ENCODE measurements at regions not wholly inside any gene's neighbourhood (a gene's known extent, or its start where the extent isn't known, plus 50 kb on each side); places are given as distances from the start of the nearest gene placed in this dataset.

DNA sequence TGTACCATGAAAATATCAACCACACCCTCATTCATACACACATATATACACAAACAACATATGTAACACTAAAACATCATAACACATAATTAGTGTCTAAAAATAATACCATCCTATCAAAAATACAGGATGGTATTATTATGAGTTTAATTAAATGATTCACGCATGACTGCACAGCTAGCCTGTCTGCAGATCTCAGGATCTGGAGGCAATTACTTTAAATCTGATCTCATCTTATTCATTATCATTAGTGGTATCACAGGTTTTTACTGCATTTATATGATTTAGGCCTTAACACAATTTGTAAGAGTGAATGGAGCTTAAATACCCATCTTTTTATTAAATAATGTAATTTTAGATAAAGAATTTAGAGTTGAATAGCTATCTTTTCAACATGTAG, 443.4 kb upstream of the LINC00305 start:
- no peak for DNase-seq

DNA sequence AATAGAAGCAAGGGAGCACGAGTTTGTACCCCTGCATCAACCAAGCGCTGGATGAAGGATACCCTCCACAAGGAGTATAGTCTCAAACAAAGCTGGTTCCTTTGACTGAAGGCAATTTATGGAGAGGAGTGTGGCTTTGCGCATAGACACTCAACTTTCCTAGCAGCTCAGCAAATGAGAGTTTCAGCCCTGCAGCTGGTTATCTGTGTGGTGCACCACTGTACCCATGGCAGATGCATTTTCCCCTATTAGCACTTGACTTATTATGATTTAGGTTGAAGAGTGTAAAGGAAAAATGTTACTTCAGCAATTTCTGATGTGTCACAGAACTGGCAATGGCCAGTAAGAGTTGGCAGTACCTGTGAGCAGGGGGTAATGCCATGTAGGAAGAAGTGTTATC, 440.1 kb upstream of the LINC00305 start:
- no peak for DNase-seq

DNA sequence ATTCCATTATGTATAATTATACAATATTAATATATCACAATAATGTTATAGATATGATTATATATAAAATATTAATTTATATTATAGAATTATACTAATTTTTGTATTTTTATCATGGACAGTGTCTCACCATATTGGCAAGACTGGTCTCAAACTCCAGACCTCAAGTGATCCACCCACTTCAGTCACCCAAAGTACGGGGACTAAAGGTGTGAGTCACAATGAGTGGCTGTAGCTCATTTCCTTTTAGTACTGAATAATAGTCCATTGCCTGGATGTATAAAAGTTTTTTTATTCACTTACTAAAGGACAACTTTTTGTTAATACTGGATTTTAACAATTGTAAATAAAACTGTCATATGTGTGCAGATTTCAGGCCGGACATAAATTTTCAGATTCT, 417.6 kb upstream of the LINC00305 start:
- no peak for DNase-seq

DNA sequence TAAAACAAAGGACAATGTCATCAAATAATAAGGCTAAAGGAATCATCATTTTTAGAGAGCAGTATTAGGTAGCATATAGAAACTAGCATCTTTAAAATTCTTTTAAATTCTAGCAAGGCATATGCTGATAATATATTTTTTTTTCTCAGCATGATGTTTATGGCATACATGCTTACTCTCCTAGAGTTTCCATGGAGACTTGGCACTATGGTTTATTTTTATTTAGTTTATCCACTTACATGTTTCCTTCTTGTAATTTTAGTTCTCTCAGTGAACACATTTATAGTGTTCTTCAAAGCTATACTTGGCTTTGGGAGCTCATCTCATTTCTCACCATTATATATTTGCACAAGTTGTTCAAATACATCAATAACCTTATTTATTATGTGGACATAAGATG, 413.8 kb upstream of the LINC00305 start:
- DNase-seq = no peak

DNA sequence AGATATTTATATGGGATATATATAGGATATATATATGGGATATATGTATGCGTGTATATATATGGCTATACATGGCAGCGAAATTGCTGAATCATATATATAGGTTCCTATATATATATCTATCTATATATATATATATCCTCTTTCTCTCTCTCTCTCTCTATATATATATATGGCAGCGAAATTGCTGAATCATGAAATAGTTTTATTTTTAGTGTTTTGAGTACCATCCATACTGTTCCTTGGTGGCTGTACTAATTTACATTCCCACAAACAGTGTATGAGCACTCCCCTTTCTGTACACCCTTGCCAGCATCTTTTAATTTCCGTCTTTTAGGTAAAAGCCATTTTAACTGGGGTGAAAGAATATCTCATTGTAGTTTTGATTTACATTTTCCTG, 397.6 kb upstream of the LINC00305 start:
- DNase-seq = no peak

DNA sequence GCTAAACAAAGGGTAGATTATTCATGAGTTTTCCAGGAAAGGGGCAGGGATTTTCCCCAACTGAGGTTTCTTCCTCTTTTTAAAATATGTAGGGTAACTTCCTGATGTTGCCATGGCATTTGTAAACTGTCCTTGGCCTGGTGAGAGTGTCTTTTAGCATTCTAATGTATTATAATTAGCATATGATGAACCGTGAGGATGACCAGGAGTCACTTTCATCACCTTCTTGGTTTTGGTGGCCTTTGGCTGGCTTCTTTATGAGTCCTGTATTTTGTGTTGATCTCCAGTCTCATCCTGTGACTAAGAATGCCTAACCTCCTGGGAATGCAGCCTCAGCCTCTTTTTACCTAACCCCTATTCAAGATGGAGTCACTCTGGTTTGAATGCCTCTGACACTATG, 391.0 kb upstream of the LINC00305 start:
- no peak for DNase-seq

DNA sequence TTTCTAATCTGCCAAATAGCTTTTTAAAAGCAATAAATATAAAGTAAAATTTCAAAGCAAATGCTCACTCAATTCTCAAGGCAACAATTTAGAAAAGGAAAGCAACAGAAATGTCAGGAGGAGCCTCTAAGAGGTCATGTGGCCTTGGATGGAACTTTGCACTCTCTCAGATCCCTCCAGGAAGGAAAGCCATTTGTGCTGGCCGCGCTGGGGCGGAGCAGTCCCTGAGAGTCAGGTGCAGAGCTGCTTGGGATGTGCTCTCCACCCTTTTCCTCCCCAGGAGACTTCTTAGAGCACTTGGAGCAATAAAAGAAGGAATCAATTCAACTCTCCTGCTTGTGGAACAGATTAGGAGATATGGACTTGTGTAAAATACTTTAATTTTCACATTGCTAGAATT, 379.8 kb upstream of the LINC00305 start:
- no peak for DNase-seq

DNA sequence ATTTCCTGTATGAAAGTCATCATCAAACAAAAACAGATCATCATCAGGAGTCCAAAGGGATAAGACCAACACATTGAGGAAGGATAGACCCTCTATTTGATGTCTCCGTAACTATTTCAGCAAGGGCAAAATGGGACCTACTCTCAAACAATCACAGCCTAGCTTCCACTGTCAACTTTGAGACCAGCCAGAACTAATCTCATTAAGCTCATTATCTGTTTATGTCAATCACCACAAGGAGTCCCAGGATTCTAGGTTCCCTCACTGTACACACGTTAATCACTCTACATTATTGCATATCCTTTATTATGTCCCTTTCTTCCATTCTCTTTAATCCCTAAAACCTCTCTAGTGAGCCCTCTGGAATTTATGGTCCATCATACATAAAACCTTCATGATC, 370.3 kb upstream of the LINC00305 start:
- DNase-seq = no peak

DNA sequence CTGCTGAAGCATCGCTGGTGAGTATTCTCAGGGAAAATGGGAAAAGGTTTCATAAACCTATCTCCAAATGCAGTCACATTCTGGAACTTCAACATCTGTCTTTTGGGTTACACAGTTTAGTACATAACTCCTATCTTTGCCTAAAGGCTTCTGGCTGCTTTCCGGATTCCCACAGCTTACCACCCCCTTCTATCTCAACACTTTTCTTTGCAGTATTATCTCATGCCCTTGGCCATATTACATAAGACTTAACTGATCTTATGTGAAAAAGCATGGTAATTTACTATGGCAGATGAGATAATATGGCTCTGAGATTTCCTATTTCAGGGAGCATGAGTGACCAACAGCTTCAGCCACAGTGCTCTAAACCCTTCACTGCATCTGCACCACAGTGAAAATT, 369.3 kb upstream of the LINC00305 start:
- DNase-seq = no peak

DNA sequence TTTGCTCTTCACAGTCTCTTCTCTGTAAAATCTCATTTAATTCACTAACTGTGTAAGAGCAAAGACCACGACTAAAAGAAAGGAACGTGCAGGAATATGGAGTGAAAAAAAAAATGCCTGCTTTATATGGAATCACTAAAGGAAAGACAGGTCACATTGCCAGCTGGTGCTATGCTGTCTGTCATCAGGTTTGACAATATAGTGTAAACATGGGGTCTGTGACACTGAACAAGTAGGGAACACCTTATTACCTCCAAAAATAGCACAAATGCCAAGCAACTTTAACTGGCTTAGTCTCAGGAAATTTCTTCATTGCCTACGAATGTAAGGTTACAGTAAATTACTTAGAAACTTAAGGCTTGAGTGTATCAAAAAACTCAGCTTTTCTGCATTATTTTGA, 364.5 kb upstream of the LINC00305 start:
- DNase-seq = no peak

DNA sequence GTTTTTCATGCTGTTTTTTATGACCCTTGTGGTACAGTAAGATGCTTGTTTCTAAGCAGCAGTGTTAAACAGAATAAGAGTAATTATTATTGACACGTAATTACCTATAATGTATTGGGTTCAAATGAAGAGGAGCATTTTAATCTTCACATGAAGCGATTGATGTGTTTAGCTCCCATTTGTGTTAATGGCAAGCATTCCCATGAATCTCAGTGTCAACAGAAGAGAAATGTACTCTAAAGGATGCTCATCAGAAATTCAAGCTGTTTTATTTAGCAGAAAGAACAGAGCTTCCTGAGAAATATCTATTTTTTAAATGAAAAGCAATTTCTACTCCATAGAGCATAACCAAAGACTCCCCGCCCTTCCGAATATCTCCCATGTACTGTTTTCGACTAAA, 341.3 kb upstream of the LINC00305 start:
- DNase-seq = no peak

DNA sequence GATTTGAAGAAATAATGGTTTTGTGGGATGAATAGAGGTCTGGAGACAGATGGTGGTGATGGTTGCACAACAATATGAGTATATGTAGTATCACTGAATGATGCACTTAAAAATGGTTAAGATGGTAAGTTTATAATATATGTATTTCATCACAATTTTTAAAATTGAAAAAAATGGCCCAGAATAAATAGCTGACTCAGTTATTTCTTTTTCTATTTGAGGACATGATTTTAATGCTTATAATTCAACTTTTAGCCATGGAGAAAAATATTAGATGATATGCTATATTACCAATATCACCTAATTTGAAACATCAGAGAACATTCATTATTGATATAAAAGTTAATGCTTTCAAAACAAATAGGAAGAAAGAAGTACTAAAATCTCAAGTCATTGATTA, 339.8 kb upstream of the LINC00305 start:
- DNase-seq = no peak

DNA sequence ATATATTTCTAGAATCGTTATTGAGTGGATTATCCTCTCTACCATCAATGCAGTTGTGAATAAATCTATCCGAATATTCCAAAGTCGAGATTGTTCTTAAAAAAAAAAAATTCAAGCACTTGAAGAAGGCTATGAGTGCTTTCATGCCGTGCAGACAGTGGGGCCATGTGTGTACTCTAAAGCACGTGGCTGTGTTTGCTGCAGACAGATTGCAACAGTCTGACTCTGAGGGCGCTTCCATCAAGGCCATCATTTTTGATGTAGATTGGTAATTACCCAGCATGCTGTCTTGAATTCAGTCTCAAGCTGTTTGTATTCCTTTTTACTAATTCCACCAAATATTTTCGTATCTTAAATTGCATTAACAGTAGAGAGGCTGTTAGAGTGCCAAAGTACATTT, 325.9 kb upstream of the LINC00305 start:
- DNase-seq = peak; percentile 1

DNA sequence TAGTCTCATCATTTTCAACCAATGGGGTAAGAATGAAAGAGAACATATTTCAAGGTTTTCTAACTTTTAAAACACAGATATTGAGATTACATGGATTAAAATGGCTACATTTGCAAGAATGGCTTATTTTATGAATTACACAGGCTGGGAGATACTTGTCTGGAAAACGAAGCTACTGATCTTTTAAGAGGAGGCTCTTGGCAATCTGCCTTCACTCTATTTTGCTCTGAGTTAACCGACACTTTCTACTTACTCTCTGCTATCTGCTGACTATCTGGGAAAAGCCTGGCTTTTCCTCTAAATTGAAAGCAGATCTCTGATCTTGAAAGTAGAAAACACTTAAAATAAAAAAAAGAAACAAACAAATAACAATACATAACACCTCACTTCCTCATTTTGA, 325.4 kb upstream of the LINC00305 start:
- peak; percentile 9 for DNase-seq

DNA sequence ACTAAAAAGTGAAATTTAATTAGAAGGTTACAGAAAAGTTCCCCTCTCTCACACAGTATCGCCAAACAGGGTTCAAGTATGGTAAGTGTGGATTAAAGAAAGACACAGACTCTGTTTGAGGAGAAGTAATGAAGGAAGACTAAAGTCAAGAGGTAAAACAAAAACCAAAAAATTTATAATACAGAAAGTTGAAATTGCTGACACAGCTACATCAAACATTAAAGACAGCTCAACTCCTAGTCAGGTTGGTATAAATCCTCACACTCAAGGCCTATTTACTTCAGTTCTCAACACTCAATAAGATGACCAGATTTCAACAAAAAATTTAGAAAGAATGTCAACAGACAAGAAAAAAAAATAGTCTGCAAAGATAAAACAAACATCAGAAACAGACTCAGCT, 300.5 kb upstream of the LINC00305 start:
- no peak for DNase-seq

DNA sequence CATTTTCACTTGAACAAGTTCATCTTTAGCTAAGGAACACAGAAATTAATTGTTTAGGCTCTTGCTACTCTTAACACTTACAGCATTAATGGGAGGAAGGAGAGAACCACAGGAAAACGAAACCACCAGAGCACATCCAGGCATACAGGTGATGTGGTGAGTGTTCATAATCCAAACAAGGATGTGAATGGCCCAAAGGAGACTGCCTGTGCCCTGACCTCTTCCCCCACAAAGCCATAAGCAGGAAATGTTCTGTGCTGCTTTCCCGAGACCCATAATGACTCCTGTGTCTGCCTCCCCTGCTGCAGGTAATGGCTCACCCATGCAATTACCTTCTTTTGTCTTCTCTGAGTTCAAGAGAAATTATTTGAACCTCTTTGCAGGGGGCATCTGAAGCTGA, 295.9 kb upstream of the LINC00305 start:
- no peak for DNase-seq

DNA sequence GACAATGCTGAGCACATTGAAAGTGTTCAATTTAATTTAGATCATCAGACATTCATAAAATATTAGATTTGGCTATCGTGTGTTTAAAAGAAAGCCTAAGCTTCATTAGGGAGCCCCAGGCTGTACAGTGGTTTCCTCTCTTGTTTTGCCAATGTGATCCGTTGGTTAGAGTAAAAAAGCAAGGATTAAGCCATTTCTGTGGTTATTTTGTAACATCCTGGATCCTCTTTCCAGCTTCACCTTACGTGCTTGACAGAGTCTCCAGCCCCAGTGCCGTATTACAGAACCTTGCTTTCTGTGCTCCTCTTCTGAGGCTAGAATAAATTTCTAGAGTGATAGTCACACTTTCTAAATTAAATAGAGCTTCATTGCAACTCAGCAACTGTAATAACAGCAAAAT, 289.3 kb upstream of the LINC00305 start:
- DNase-seq = no peak

DNA sequence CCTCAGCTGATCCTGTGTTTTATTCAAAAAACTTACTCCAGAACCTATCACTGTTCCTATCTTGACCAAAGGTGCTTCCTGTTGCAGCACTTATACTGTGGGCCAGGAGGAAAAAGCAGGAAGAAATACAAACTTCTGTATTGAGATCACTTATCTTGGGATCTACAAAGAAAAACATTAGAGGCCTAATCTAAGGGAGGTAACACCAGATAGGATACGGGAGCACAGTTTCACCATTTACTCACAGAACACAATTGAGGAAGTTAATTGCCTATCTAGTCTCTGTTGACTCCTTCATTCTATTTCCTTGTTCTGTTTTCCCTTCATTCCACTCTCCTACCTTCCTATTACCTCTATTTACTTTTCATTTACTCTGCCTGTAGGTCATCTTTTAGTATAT, 287.2 kb upstream of the LINC00305 start:
- no peak for DNase-seq

DNA sequence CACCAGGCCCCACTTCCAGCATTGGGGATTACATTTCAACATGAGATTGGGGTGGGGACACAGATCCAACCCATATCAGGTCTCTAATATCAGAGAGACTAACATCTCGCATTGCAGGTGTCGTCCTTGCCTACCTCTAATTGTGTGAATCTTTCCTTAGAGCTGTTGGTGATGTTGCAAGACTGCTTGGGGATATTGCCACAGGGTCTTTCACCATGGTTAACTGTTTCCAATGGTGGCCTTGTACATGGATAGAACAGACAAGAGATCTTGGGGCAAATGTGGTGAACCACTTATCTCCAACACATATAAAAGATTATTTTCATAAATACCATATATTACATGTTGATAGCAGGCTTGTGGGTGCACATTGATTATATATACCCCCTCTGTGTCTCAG, 270.3 kb upstream of the LINC00305 start:
- DNase-seq = no peak

DNA sequence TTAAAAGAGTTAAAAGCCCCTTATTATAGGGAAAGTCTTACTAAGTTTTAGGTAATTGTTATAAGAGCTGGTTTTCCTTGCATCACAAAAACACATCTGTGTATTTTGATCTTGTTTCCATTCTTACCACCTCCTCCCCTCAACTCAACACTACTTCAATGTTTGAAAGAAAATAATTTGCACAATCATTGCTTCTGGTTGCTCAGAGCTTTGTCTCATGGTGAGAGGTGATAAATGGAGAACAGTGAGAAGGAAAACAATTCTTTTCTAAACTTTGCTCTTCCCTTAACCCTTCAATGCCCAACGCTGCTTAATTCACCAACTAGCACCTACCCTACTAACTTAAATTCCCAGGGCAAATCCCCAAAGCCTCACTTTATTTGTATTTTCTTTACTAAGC, 268.1 kb upstream of the LINC00305 start:
- DNase-seq = no peak

DNA sequence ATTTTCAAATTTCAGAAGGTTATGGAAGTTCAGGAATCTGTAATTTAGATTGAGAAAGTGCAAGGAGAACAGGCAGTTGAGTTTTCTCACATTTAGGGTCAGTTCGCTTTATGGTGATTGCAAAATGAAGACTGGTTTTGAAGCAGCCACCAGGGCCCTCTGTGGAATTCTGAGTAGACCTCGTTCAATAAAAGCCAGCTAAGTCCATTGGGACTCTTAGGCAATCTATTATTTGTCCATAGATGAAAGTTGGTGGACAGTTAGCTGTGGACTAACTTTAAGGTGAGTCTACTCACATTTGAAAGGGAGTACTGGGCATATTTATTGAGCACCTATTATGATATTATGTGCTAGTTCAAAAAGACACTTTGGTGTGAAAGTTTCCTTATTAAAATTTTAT, 266.3 kb upstream of the LINC00305 start:
- no peak for DNase-seq

DNA sequence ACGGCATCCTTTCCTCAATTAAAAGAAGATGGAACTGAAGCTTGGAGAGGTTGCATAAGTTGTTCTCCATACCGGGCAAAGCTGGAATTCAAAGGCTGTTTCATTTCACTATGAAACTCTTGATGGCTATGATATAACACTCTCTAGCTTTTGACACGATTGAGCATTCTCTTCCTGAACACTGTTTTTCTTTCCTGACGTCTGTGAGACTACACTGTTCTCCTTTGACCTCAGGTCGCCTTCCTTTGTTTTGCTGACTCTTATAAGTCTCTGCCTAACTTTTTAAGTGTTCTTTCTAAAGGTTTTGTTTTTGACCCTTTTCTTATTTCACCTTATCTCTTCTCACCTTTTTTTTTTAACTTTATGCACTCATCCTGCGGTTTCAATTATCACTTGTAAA, 261.8 kb upstream of the LINC00305 start:
- DNase-seq = no peak

DNA sequence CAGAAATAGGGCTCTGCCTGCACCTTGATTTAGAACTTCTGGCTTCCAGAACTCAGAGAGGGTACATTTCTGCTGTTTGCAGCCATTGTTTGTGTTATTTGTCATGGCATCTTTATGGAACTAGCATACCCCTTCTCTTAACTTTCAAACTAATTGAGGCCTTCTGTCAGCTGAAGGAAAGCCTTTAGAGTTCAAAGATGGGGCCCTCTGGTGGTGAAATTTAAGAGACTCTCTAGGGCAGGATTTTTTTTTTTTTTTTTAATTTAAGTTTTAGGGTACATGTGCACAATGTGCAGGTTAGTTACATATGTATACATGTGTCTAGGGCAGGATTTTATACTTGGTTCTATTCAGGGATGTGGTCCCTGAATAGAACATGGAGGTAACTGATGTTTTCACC, 260.6 kb upstream of the LINC00305 start:
- DNase-seq = no peak

DNA sequence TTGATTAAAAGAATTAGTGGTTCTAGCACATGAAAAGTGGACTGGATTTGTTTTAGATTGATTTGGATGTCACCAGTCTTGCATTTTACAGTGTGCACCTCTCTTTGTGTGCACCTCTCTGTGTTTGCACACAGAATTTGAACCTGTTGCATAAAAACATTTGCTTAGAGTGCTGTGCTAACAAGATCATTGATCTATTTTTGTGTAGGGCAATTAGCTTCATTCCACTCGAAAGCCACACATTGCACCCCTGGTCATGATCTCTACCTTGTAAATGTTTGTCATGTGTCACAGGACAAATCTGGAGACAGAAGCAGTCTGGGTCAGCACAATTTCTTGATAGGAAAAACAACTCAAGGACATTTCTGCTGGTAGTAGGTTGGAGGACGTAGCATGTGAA, 258.7 kb upstream of the LINC00305 start:
- no peak for DNase-seq

DNA sequence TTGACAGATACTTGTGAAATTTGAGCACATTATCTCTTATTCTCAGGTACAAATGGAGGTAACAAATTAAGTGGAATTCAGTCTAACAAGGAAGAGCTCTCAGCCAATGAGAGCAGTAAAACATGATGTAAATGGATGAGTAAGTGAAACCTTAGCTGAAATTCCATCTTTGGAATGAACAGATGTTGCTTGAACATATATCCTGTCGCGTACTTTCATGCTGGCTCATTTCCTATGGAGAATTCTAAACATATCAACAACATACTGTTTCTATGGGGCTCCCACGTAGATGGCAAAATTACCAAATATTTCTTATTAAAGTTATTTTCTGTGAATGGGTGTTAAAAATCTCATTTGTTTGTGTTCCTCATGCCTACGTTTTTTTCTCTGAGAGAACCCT, 256.3 kb upstream of the LINC00305 start:
- DNase-seq = no peak

All from skin of body (tissue), 1 donor.